Lower lobe of right lung (tissue), 2 donors: ENCODE measurements at regions not wholly inside any gene's neighbourhood (a gene's known extent, or its start where the extent isn't known, plus 50 kb on each side); places are given as distances from the start of the nearest gene placed in this dataset.
A peak's percentile ranks its signal among the peaks of the same experiment; 100 is the strongest.

Source experiments
- ATAC-seq, 2 donors: fragments of 200-7000 bp; cut with Tn5 transposase; one replicate each; pipeline ENCODE4 v1.9.1; 2020 to 2022; ENCODE audit warnings: mild to moderate bottlenecking in 2 of 2, moderate library complexity in 2 of 2
- DNase-seq: peaks from one replicate; pipeline ENCODE4 v3.0.0-alpha.2; 2020
- H3K27ac ChIP-seq: fragments of 200-600 bp; one replicate; pipeline ENCODE4 v1.8.0; 2022
- H3K27me3 ChIP-seq: fragments of 200-600 bp; one replicate; pipeline ENCODE4 v1.8.0; 2022; ENCODE audit warnings: low read depth
- H3K36me3 ChIP-seq: fragments of 200-600 bp; one replicate; pipeline ENCODE4 v1.8.0; 2022; ENCODE audit warnings: mild to moderate bottlenecking
- H3K4me1 ChIP-seq: fragments of 200-600 bp; one replicate; pipeline ENCODE4 v1.8.0; 2022
- H3K4me3 ChIP-seq: fragments of 200-600 bp; one replicate; pipeline ENCODE4 v1.8.0; 2022; ENCODE audit warnings: mild to moderate bottlenecking
- H3K9me3 ChIP-seq: fragments of 200-600 bp; one replicate; pipeline ENCODE4 v1.8.0; 2022
- CTCF ChIP-seq: fragments of 200-600 bp; IDR thresholded peaks from one replicate; pipeline ENCODE4 v1.8.0; 2022; ENCODE audit warnings: antibody characterized with exemption, mild to moderate bottlenecking
- intact Hi-C: fragments of 100-400 bp; cut with DNase I; formaldehyde crosslinking; loops from one replicate; pipeline ENCODE4 v1.11.0; 2022
- donor health status: DM: no; HTN: yes; CAD: no; lungs with severe emphysema.

GRCh38 chr4:59848457-59848856 lies 1351.7 kb upstream of the ADGRL3 start:
- no peaks in the 10 kb centered on the region for H3K36me3 ChIP-seq
- no peak for TF ChIP-seq CTCF
- DNase-seq, result no peak
- no peaks in the 10 kb centered on the region for H3K27me3 ChIP-seq
- H3K9me3 ChIP-seq, result no peaks in the 10 kb centered on the region
- intact Hi-C loops, result no loop called here
- ATAC-seq, result no peak
- H3K4me3 ChIP-seq, result no peak overlapping the region
- no peaks in the 10 kb centered on the region for H3K4me1 ChIP-seq
- no peak overlapping the region for H3K27ac ChIP-seq

- TF ChIP-seq CTCF, result no peak
- intact Hi-C loops, result no loop called here
- Histone ChIP-seq H3K27ac (no peak overlapping the region), H3K9me3 (no peaks in the 10 kb centered on the region), H3K4me3 (no peak overlapping the region), H3K36me3 (no peaks in the 10 kb centered on the region), H3K27me3 (no peaks in the 10 kb centered on the region), H3K4me1 (no peaks in the 10 kb centered on the region)
- DNase-seq, result peak; percentile 21
- ATAC-seq, result peak in 1 of 2 donors; percentile 27
Measured at GRCh38 chr4:59855630-59856352, 1344.3 kb upstream of the ADGRL3 start.

GRCh38 chr4:59869056-59869455 lies 1331.1 kb upstream of the ADGRL3 start:
- no peak for TF ChIP-seq CTCF
- ATAC-seq (no peak), DNase-seq (no peak)
- Histone ChIP-seq H3K4me1 (no peaks in the 10 kb centered on the region), H3K36me3 (no peaks in the 10 kb centered on the region), H3K9me3 (no peaks in the 10 kb centered on the region), H3K27me3 (no peaks in the 10 kb centered on the region), H3K4me3 (no peak overlapping the region), H3K27ac (no peak overlapping the region)
- intact Hi-C loops, result no loop called here

- ATAC-seq, result no peak
Measured at GRCh38 chr4:59869559-59869958, 1330.6 kb upstream of the ADGRL3 start.

GRCh38 chr4:59881632-59882031 lies 1318.5 kb upstream of the ADGRL3 start:
- intact Hi-C loops, result no loop called here
- no peaks in the 10 kb centered on the region for H3K27me3 ChIP-seq
- no peak overlapping the region for H3K27ac ChIP-seq
- H3K4me1 ChIP-seq, result no peaks in the 10 kb centered on the region
- no peaks in the 10 kb centered on the region for H3K36me3 ChIP-seq
- DNase-seq, result no peak
- no peak for TF ChIP-seq CTCF
- H3K9me3 ChIP-seq, result no peaks in the 10 kb centered on the region
- H3K4me3 ChIP-seq, result no peak overlapping the region
- ATAC-seq, result no peak

More at GRCh38 chr4:59869559-59869958, 1330.6 kb upstream of the ADGRL3 start:
- H3K9me3 ChIP-seq, result no peaks in the 10 kb centered on the region
- no peak for DNase-seq
- intact Hi-C loops, result no loop called here
- no peaks in the 10 kb centered on the region for H3K27me3 ChIP-seq
- no peaks in the 10 kb centered on the region for H3K4me1 ChIP-seq
- no peak overlapping the region for H3K4me3 ChIP-seq
- no peak for TF ChIP-seq CTCF
- H3K36me3 ChIP-seq, result no peaks in the 10 kb centered on the region
- no peak overlapping the region for H3K27ac ChIP-seq
